Thyroid gland (tissue), 4 donors: ENCODE measurements at regions not wholly inside any gene's neighbourhood (a gene's known extent, or its start where the extent isn't known, plus 50 kb on each side); places are given as distances from the start of the nearest gene placed in this dataset.

Experiments
- CTCF ChIP-seq, 6 experiments: fragments of 200-600 bp in 3 of 6; fragments of 450-650 bp in 3 of 6; sonication (generic) in 3 of 6; IDR thresholded peaks; one replicate each; pipeline ENCODE4 v1.5.1; 2016 to 2019; ENCODE audit warnings: antibody characterized with exemption in 6 of 6, mild to moderate bottlenecking in 2 of 6, inconsistent platforms in 1 of 6, moderate library complexity in 1 of 6
- POLR2A ChIP-seq, 2 donors: fragments of 450-650 bp; IDR thresholded peaks; one replicate each; pipeline ENCODE4 v1.6.1; 2017; ENCODE audit warnings: antibody characterized with exemption in 2 of 2, mild to moderate bottlenecking in 2 of 2, moderate library complexity in 1 of 2

DNA sequence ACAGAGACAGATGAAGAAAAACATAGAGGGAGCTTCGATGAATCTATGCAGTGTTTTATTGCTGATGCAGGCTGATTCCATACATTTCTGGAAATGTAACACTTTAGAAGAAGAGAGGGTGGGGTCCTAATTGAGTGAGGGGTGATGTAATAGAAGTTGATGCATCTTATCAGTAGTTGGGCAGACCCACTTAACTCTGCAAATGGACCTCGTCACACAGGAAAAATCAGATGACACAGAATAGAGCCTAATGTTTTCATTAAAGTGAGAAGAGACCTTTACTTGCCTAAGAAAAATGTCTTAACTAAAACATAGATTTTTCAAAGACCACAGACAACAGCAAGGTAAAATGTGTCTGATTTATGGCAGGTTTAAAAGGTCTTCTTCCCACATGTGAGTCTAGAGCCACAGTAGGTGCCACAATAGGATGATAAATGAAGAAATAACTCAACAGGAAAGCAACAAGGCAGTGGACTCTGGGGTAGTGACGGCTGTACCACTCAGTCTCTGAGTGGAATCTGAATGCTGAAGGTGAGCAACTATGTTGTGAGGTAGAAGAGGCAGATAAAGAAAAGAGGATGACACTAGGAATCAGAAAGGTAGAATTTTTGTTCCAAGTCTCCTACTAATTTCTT is 414.7 kb upstream of the PIK3C3 start:
- TF ChIP-seq POLR2A (IDR thresholded peaks at IDR 0.05) (no peak), CTCF (IDR thresholded peaks at IDR 0.05) (no peak)
